Pons (tissue), 1 donor: ENCODE measurements at regions not wholly inside any gene's neighbourhood (a gene's known extent, or its start where the extent isn't known, plus 50 kb on each side); places are given as distances from the start of the nearest gene placed in this dataset.

Experiments
- DNase-seq: peaks from one replicate; pipeline ENCODE4 v3.0.0-alpha.2; 2016; ENCODE audit warnings: low spot score

DNA sequence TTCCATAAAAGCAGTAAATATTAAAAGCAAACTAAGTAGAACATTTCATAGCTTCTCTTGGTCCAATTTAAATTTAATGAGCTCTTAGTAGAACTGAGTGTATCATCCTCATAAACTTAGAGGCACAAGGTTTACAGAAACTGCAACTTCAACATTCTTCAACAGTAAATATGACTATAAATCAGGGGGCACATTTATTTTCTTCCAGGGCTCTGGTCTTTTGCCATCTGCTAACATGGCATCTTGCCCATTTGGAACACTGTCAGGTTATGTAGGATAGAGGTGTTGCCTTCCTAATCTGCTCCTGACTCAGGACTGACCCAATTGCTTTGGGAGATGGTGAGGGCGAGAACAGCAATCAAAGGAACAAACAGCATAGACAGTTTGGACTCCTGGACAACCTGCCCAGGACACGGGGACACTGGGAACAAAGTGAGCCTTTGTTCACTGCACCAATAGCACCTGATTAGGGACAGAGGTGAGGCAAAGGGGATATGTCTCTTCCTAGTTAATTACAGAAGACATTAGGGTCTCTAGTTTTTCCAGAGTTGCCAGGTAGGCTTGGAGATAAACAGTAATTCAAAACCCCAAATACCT lies 610.2 kb upstream of the ROBO2 start:
- no peak for DNase-seq

DNA sequence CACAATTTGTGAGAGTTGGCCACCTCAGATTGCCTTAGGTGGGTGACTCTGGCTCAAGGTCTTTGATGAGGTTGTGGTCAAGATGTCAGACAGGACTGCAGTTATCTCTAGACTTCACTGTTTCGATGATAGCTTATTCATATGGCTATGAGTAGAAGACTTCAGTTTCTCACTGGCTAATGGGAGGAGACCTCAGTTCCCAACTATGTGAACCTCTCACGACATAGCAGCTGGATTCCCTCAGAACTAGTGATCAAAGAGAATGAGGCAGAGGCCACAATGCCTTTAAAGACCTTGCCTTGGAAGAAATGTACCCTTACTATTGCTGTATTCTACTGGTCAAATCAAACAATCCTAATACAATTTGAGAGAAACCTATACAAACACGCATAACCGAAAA lies 607.5 kb upstream of the ROBO2 start:
- no peak for DNase-seq

DNA sequence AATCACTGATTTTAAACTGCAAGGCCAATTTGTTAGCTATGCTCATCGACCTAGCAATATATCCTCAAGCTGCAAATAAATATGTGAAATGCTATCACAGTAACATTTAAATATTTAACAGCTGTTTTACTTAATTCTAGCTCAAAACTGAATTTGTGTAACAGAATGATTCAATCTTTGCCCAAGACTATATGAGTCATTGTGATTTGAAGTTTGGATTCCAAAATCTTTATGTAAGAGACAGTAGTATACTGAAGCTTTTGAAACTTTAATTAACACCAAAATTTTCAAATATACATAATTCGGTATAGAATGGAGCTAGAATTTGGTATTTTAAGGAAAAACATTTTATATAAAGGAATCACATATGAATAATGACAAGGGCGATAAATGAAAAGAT lies 603.0 kb upstream of the ROBO2 start:
- DNase-seq, result no peak

- no peak for DNase-seq
Measured at GRCh38 chr3:76438971-76439370, 600.9 kb upstream of the ROBO2 start.

GRCh38 chr3:76442374-76442915 lies 597.5 kb upstream of the ROBO2 start:
- DNase-seq, result no peak

DNA sequence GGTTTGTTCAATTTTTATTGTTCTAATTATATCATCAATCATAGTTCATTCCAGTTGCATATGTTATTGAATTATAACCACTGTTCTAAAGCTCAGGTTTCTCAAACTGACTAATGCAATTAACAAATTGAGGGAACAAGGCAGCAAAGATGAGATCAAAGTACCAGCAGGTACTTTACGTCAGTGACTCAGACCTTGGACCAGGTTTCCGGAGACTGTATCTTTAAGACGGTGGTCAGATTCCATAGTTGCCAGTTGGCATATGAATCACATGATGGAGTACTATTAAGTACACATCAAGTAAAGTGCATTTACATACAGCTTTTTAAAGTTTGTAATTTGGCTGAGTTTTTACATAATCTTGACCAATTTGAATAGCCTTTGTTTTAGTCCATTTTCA lies 583.6 kb upstream of the ROBO2 start:
- DNase-seq, result no peak

- no peak for DNase-seq
Measured at GRCh38 chr3:76463501-76463900, 576.4 kb upstream of the ROBO2 start.

- DNase-seq, result no peak
Measured at GRCh38 chr3:76470285-76470684, 569.6 kb upstream of the ROBO2 start.

- no peak for DNase-seq
Measured at GRCh38 chr3:76474632-76475031, 565.3 kb upstream of the ROBO2 start.

DNA sequence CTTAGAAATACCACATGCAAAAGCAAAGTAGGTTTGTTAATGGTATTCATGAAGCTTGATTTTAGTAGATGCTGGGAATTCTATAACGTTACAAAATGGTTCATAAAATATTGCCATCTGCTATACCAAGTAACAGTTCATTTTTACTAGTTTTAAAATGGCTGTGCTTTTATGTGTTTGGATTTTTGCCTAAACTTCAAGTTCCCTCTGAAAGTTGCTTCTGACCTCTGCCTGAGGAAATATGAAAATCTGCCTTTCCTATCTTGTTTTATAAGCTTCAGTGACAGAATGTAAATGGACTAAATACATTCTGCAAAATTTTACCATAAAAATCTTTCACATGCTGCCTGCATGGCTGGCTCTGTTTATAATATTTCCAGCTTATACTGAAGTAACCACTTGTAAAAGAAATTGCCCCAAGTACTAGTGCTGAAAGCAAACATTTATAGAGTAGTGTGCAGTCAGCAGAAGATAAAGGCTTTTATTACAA lies 560.7 kb upstream of the ROBO2 start:
- DNase-seq, result no peak

DNA sequence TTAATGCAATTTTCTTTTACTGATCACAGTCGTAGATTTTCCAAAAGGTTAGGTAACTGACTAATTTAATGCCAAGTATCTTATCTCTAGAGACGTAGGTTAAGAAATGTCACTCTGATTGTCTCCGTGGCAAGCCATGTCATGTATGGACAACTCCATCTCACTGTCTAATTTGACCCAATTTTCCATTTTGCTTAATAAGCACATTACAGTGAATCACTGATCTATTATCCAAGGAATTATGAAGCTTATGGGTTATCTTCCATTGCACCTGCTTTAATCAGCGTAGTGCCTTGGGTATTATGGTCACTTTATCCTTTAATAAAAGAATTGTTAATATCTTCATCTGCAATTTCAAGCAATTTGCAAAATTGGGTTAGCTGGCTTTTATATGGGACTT lies 557.4 kb upstream of the ROBO2 start:
- DNase-seq, result no peak

DNA sequence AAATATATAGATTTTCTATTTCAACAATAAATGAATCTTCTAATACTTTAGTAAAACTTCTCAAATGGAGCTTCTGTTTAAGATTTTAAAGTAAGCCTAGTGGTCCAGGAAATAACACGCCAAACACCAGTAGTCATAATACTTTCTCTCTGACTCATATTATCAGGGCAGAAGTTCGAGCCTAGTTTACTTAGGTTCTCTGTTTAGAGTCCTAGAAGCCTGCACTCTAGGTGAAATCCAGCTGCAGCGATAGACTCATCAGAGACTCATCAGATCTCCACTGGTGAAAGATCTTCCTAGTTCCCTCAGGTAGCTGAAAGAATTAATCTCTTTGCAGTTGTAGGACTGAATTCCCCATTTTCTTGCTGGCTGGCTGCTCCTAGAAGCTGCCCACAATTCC lies 552.5 kb upstream of the ROBO2 start:
- DNase-seq, result no peak

- no peak for DNase-seq
Measured at GRCh38 chr3:76490064-76490463, 549.8 kb upstream of the ROBO2 start.

DNA sequence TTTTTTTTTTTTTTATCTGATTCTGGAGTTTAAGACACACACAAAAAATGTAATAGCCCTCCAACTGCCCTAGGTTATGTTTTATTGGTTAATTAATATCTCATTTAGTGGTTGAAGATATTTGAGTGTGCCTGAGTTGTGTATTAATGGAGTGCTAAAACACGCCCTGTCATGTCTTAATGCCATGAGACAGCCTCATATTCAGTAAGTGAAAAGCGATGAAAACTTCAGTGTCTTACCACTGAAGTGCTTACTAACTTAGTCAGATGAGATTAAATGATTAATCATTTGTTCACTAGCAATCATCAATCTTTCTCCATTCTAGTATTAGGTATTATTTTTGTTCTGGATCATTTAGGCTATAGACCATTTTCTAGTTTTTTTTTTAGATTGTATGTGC lies 544.7 kb upstream of the ROBO2 start:
- DNase-seq, result no peak

GRCh38 chr3:76497636-76498035 lies 542.3 kb upstream of the ROBO2 start:
- no peak for DNase-seq

DNA sequence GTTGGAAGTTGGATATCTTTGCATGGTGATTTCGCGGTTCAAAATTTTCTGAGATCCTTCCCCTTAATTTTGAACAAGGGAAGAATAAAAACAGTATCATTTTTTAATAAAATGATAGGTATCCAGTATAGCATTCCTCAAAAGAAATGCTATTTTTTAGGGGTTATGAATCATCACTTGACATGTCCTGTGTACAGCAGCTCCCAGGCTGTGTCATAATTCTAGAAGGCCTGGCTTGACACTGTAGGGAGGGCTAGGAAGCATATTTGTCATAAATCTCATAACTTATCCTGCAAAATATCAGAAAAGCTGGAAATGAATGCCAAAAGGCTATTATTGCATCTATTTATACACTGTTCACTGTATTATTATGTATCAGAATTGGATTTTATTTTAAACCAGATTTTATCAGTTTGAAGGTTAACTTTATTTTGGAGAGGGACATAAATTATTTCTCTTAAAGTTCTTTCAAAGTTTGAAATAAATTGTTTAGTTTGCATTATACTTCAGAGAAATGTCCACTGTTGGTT lies 539.1 kb upstream of the ROBO2 start:
- no peak for DNase-seq

DNA sequence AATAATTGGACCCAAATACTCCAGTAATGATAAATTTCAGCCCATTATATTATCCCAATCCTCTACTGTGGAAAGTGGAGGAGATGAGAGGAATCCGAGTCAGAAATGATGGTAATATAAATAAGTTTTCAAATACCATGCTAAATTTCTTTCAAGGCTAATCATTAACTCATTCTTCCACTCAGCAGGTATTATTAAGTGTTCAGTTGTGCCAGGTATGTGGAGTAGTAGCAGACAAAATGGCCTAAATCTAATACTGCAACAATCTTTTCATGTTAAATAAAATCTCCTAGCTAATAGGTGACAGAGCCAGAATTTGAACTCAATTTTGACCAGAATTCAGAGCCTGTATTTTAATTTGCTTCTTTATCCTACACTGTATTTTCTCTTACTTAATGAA lies 538.6 kb upstream of the ROBO2 start:
- no peak for DNase-seq

GRCh38 chr3:76502076-76502475 lies 537.8 kb upstream of the ROBO2 start:
- DNase-seq, result no peak

DNA sequence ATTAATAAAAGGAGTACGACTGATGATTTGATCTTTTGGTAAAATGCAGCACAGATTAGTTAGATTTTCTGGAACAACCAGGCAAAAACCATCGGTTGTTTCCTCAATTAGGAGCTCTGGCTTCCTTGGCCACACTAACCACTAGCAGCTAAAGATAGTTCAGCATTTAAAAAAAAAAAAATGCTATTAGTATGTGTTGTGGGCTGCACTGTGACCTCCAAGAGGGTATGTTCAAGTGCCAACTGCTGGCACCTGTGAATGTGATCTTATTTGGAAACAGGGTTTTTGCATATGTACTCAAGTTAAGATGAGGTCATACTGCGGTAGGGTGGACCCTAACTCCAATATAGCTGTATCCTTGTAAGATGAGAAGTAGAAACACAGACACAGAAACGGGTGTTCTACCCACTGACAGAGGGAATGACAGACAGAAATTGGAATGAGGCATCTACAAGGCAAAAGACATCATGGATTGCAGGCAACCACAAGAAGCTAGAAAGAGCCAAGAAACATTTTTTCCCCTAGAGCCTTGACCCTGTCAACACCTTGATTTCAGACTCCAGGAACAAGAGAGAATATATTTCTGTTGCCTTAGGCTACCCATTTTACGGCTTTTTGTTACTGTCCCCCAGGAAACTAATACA lies 534.6 kb upstream of the ROBO2 start:
- no peak for DNase-seq

DNA sequence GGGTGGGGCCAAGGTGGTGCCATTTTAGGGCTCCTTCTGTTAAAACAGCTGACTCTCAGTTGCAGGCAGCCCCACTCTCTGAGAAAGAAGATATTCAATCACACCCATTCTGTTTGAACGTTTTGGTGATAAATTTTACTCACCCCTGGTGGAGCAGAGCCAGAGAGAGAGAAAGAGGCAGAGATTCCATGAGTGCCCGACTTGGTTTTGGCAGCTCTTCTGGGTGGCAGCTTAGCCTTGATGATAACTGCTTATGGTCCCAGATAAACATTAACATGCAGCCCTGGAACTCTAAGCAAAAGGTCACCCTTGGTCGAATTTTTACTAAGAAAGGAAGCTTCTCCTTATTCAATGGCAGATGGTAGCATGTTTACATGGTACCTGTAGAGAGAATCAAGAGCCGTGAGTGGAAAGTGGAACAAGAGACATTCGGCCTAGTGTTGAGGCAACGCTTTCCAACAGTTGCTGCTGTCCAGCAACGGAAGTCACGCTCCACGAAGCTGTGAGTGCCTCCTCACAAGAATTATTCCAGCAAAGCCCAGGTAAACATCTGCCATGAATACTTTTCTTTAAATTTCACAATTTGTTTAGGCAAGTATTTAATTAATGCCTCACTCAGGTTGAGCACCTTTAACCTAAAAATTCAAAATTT lies 530.6 kb upstream of the ROBO2 start:
- DNase-seq, result no peak

- no peak for DNase-seq
Measured at GRCh38 chr3:76514836-76515235, 525.1 kb upstream of the ROBO2 start.

- DNase-seq, result no peak
Measured at GRCh38 chr3:76523337-76523736, 516.6 kb upstream of the ROBO2 start.

- DNase-seq, result no peak
Measured at GRCh38 chr3:76525726-76526125, 514.2 kb upstream of the ROBO2 start.
